Liver (tissue), 3 donors: ENCODE measurements at regions not wholly inside any gene's neighbourhood (a gene's known extent, or its start where the extent isn't known, plus 50 kb on each side); places are given as distances from the start of the nearest gene placed in this dataset.

ENCODE experiments used
- ATF3 ChIP-seq: IDR thresholded peaks from 2 replicates; pipeline ENCODE4 v1.6.1; 2016; ENCODE audit warnings: antibody characterized with exemption
- CTCF ChIP-seq: fragments of 150-350 bp; IDR thresholded peaks from 2 replicates; pipeline ENCODE4 v1.5.1; 2017; ENCODE audit warnings: improper control_type of control experiment, low read depth, low read length; ENCODE audit not compliant: missing input control
- GABPA ChIP-seq, 2 donors: IDR thresholded peaks in 1 of 2; conservative IDR thresholded peaks in 1 of 2; 2 replicates each; pipeline ENCODE4 v1.6.1; 2016; ENCODE audit warnings: antibody characterized with exemption in 2 of 2, mild to moderate bottlenecking in 1 of 2, moderate library complexity in 1 of 2
- JUND ChIP-seq, 2 donors: IDR thresholded peaks; 2 replicates each; pipeline ENCODE4 v1.6.1; 2016; ENCODE audit warnings: antibody characterized with exemption in 2 of 2
- RAD21 ChIP-seq, 2 donors: IDR thresholded peaks; 2 replicates each; pipeline ENCODE4 v1.6.1; 2016; ENCODE audit warnings: antibody characterized with exemption in 2 of 2, mild to moderate bottlenecking in 2 of 2
- REST ChIP-seq: IDR thresholded peaks from 2 replicates; pipeline ENCODE4 v1.6.1; 2016; ENCODE audit warnings: antibody characterized with exemption, mild to moderate bottlenecking
- RXRA ChIP-seq, 2 donors: IDR thresholded peaks; 2 replicates each; pipeline ENCODE4 v1.6.1; 2017 to 2018; ENCODE audit warnings: antibody characterized with exemption in 2 of 2, mild to moderate bottlenecking in 1 of 2
- SP1 ChIP-seq: IDR thresholded peaks from 2 replicates; pipeline ENCODE4 v1.6.1; 2018; ENCODE audit warnings: antibody characterized with exemption, mild to moderate bottlenecking
- TAF1 ChIP-seq: conservative IDR thresholded peaks from 2 replicates; pipeline ENCODE4 v1.6.1; 2016; ENCODE audit warnings: antibody characterized with exemption, mild to moderate bottlenecking
- YY1 ChIP-seq: IDR thresholded peaks from 2 replicates; pipeline ENCODE4 v1.6.1; 2016; ENCODE audit warnings: antibody characterized with exemption, mild to moderate bottlenecking
- TF ChIP-seq, protein P1 (sequence below): IDR thresholded peaks from 2 replicates; pipeline ENCODE4 v1.6.1; 2016; ENCODE audit warnings: antibody characterized with exemption
- donor health status: healthy.
- donor health status: healthy.

- TF ChIP-seq CTCF (no peak), GABPA (IDR thresholded peaks at IDR 0.05 in 1 of 2, conservative IDR thresholded peaks at IDR 0.05 in 1 of 2) (no peak), TAF1 (no peak), REST (no peak), YY1 (no peak), ATF3 (no peak), RAD21 (IDR thresholded peaks at IDR 0.05) (no peak), SP1 (no peak), RXRA (IDR thresholded peaks at IDR 0.05) (no peak), JUND (IDR thresholded peaks at IDR 0.05) (no peak)
- TF ChIP-seq, protein P1, sequence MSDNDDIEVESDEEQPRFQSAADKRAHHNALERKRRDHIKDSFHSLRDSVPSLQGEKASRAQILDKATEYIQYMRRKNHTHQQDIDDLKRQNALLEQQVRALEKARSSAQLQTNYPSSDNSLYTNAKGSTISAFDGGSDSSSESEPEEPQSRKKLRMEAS = no peak
These were observed 328.2 kb upstream of the MANEA start for GRCh38 chr6:95249175-95249574.
